ENCODE measurements at regions not wholly inside any gene's neighbourhood (a gene's known extent, or its start where the extent isn't known, plus 50 kb on each side); places are given as distances from the start of the nearest gene placed in this dataset.

DNA sequence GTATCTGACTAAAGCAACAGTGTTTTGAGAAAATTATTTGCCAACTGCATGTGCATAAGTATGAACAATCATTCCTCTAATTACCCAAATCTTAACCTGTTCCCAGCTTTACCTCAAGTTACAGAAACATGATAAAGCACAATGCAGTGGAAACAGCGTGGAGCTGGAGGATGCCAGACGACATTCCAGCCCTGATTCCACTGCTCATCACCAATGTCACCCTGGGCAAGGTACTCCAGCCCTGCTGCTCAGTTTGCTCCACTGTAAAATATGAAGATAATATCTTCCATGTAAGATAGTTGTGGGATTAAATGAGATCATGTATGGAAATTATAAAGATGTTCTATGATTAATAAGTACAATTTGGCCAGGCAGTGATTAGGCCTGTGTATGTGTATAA, 50.4 kb upstream of the ODAD2 start:
- TF ChIP-seq POLR2AphosphoS5 (IDR thresholded peaks at IDR 0.05; ENCODE audit: low read depth, low read length) (no peak), POLR2A (IDR thresholded peaks at IDR 0.05; ENCODE audit: low read depth, low read length) (no peak)

All from GM12891 (cell line).